H9 (cell line): ENCODE measurements at regions not wholly inside any gene's neighbourhood (a gene's known extent, or its start where the extent isn't known, plus 50 kb on each side); places are given as distances from the start of the nearest gene placed in this dataset.

Experiments used
- DNase-seq: peaks from one replicate; pipeline ENCODE4 v3.0.0-alpha.2; 2017
- H2AFZ ChIP-seq: one replicate; pipeline ENCODE4 v1.6.1; 2013; ENCODE audit warnings: mild to moderate bottlenecking, low read length, control low read depth, moderate library complexity
- H2AK5ac ChIP-seq: 2 replicates; pipeline ENCODE4 v1.6.1; 2013; ENCODE audit warnings: low read length, control low read depth, mixed read lengths; ENCODE audit not compliant: insufficient read length
- H2BK120ac ChIP-seq: one replicate; pipeline ENCODE4 v1.6.1; 2013; ENCODE audit warnings: low read depth, mild to moderate bottlenecking, low read length, control low read depth, inconsistent platforms; ENCODE audit not compliant: poor library complexity, severe bottlenecking
- H2BK12ac ChIP-seq: 2 replicates; pipeline ENCODE4 v1.6.1; 2013; ENCODE audit warnings: low read length, control low read depth, mixed read lengths, low read depth; ENCODE audit not compliant: insufficient read length
- H2BK15ac ChIP-seq: 2 replicates; pipeline ENCODE4 v1.6.1; 2013; ENCODE audit warnings: low read depth, low read length, control low read depth
- H2BK20ac ChIP-seq: one replicate; pipeline ENCODE4 v1.6.1; 2013; ENCODE audit warnings: low read depth, mild to moderate bottlenecking, low read length, control low read depth, inconsistent platforms; ENCODE audit not compliant: poor library complexity, severe bottlenecking
- H2BK5ac ChIP-seq: 2 replicates; pipeline ENCODE4 v1.6.1; 2013; ENCODE audit warnings: low read length, control low read depth, mixed read lengths; ENCODE audit not compliant: insufficient read length
- H3K14ac ChIP-seq: 2 replicates; pipeline ENCODE4 v1.6.1; 2013; ENCODE audit warnings: low read length, control low read depth; ENCODE audit not compliant: insufficient read depth
- H3K18ac ChIP-seq: 2 replicates; pipeline ENCODE4 v1.6.1; 2013; ENCODE audit warnings: low read depth, mild to moderate bottlenecking, mixed read lengths, low read length, control low read depth; ENCODE audit not compliant: insufficient read length
- H3K23ac ChIP-seq: 2 replicates; pipeline ENCODE4 v1.6.1; 2013; ENCODE audit warnings: low read length, control low read depth, mixed read lengths, low read depth; ENCODE audit not compliant: insufficient read length
- H3K23me2 ChIP-seq: 2 replicates; pipeline ENCODE4 v1.6.1; 2013; ENCODE audit warnings: low read depth, mild to moderate bottlenecking, mixed read lengths, low read length, control low read depth; ENCODE audit not compliant: insufficient read length, poor library complexity, severe bottlenecking
- H3K27ac ChIP-seq: 2 replicates; pipeline ENCODE4 v1.5.1; 2013; ENCODE audit warnings: low read length, control low read depth, mixed read lengths, low read depth; ENCODE audit not compliant: insufficient read length
- H3K27me3 ChIP-seq: 2 replicates; pipeline ENCODE4 v1.6.1; 2013; ENCODE audit warnings: low read length, control low read depth, inconsistent platforms; ENCODE audit not compliant: insufficient read depth
- H3K4ac ChIP-seq: 2 replicates; pipeline ENCODE4 v1.6.1; 2013; ENCODE audit warnings: low read depth, mild to moderate bottlenecking, control low read depth, inconsistent platforms, low read length, moderate library complexity
- H3K4me1 ChIP-seq: 2 replicates; pipeline ENCODE4 v1.6.1; 2013; ENCODE audit warnings: low read length, control low read depth, inconsistent platforms; ENCODE audit not compliant: insufficient read depth
- H3K4me2 ChIP-seq: 2 replicates; pipeline ENCODE4 v1.6.1; 2013; ENCODE audit warnings: low read length, control low read depth, mixed read lengths; ENCODE audit not compliant: insufficient read length, insufficient read depth
- H3K56ac ChIP-seq: 2 replicates; pipeline ENCODE4 v1.6.1; 2013; ENCODE audit warnings: low read depth, mild to moderate bottlenecking, mixed read lengths, low read length, control low read depth; ENCODE audit not compliant: insufficient read length
- H3K79me1 ChIP-seq: 2 replicates; pipeline ENCODE4 v1.6.1; 2013; ENCODE audit warnings: low read depth, mild to moderate bottlenecking, moderate library complexity, low read length, control low read depth, inconsistent platforms; ENCODE audit not compliant: insufficient read depth, poor library complexity, severe bottlenecking
- H3K79me2 ChIP-seq: 2 replicates; pipeline ENCODE4 v1.6.1; 2013; ENCODE audit warnings: low read length, control low read depth, inconsistent platforms; ENCODE audit not compliant: insufficient read depth
- H3K9ac ChIP-seq: 2 replicates; pipeline ENCODE4 v1.6.1; 2013; ENCODE audit warnings: low read length, control low read depth, mixed read lengths; ENCODE audit not compliant: insufficient read length; ENCODE audit errors: extremely low read depth
- H3K9me3 ChIP-seq: one replicate; pipeline ENCODE4 v1.6.1; 2013; ENCODE audit warnings: low read depth, low read length, inconsistent platforms; ENCODE audit not compliant: control insufficient read depth
- H3T11ph ChIP-seq: one replicate; pipeline ENCODE4 v1.6.1; 2013; ENCODE audit warnings: mild to moderate bottlenecking, low read length, control low read depth, inconsistent platforms
- H4K20me1 ChIP-seq: one replicate; pipeline ENCODE4 v1.6.1; 2013; ENCODE audit not compliant: control insufficient read depth, insufficient read length, insufficient read depth
- H4K5ac ChIP-seq: 2 replicates; pipeline ENCODE4 v1.6.1; 2013; ENCODE audit warnings: low read depth, mild to moderate bottlenecking, mixed read lengths, low read length, control low read depth; ENCODE audit not compliant: insufficient read length
- H4K8ac ChIP-seq: replicated peaks from 2 replicates; pipeline ENCODE4 v1.6.1; 2013; ENCODE audit warnings: low read length, control low read depth, mixed read lengths, low read depth; ENCODE audit not compliant: insufficient read length
- H4K91ac ChIP-seq: 2 replicates; pipeline ENCODE4 v1.6.1; 2013; ENCODE audit warnings: low read depth, mild to moderate bottlenecking, moderate library complexity, mixed read lengths, low read length, control low read depth; ENCODE audit not compliant: insufficient read length
- H3K27ac Mint-ChIP-seq, 3 experiments: 2 replicates in 2 of 3; 3 replicates in 1 of 3; pipeline ENCODE4 v1.8.0; 2020 to 2021; ENCODE audit warnings: mixed read lengths in 3 of 3, mild to moderate bottlenecking in 1 of 3, moderate library complexity in 1 of 3
- H3K27me3 Mint-ChIP-seq: 2 replicates; pipeline ENCODE4 v1.8.0; 2021; ENCODE audit warnings: low read depth, mild to moderate bottlenecking, moderate library complexity, mixed read lengths
- H3K36me3 Mint-ChIP-seq, 3 experiments: 2 replicates in 2 of 3; 3 replicates in 1 of 3; pipeline ENCODE4 v1.8.0; 2020 to 2021; ENCODE audit warnings: low read depth in 3 of 3, mixed read lengths in 3 of 3; ENCODE audit not compliant: insufficient read depth in 1 of 3
- H3K4me1 Mint-ChIP-seq, 2 experiments: 2 replicates each; pipeline ENCODE4 v1.8.0; 2020; ENCODE audit warnings: mixed read lengths in 2 of 2
- H3K4me3 Mint-ChIP-seq, 2 experiments: 2 replicates in 1 of 2; 3 replicates in 1 of 2; pipeline ENCODE4 v1.8.0; 2020 to 2021; ENCODE audit warnings: mild to moderate bottlenecking in 2 of 2, mixed read lengths in 2 of 2, moderate library complexity in 1 of 2
- H3K9me3 Mint-ChIP-seq, 2 experiments: 2 replicates in 1 of 2; 3 replicates in 1 of 2; pipeline ENCODE4 v1.8.0; 2020; ENCODE audit warnings: mild to moderate bottlenecking in 2 of 2, mixed read lengths in 2 of 2, moderate library complexity in 1 of 2
- CTCF ChIP-seq: fragments of 200-600 bp; sonication (generic); conservative IDR thresholded peaks from 3 replicates; pipeline ENCODE4 v1.8.0; 2021; ENCODE audit warnings: antibody characterized with exemption, mild to moderate bottlenecking
- WGBS: extraction: QIAGEN DNeasy Blood & Tissue Kit; methylation state at CpG from one replicate; pipeline ENCODE4 v1.1.7; 2013; ENCODE audit warnings: missing lambda C conversion rate, low lambda C conversion rate, mixed read lengths; ENCODE audit not compliant: insufficient read length; ENCODE audit errors: extremely low coverage; 5-methylcytosine and 5-hydroxymethylcytosine counted together

- Histone ChIP-seq H3K14ac (no peak overlapping the region), H3K23ac (no peak overlapping the region), H4K91ac (no peak overlapping the region), H4K20me1 (no peaks in the 10 kb centered on the region), H3K9ac (no peak overlapping the region), H3K56ac (no peak overlapping the region), H2BK12ac (no peak overlapping the region), H3K9me3 (no peaks in the 10 kb centered on the region), H3K27ac (no peak overlapping the region), H4K8ac (no peak overlapping the region), H4K5ac (no peak overlapping the region), H3K4me1 (no peaks in the 10 kb centered on the region), H3K23me2 (no peaks in the 10 kb centered on the region), H2BK120ac (no peak overlapping the region), H3T11ph (no peak overlapping the region), H3K4ac (no peak overlapping the region), H2BK5ac (no peak overlapping the region), H3K4me2 (no peak overlapping the region), H2BK15ac (no peak overlapping the region), H2BK20ac (no peak overlapping the region), H3K27me3 (no peaks in the 10 kb centered on the region), H2AFZ (no peak overlapping the region), H3K79me2 (no peaks in the 10 kb centered on the region), H3K18ac (no peak overlapping the region), H3K79me1 (no peaks in the 10 kb centered on the region), H2AK5ac (no peak overlapping the region)
- Mint-ChIP-seq H3K36me3 (no peaks in the 10 kb centered on the region), H3K9me3 (no peaks in the 10 kb centered on the region), H3K4me3 (no peak overlapping the region), H3K27ac (0 out of 7 replicates have a peak overlapping the region, but pooled peaks of 1 of the 3 experiments have one; percentile 39), H3K4me1 (peaks cover 0 to 11% of the 10 kb centered on the region in 2 experiments; a peak in 2 of 4 replicates), H3K27me3 (no peaks in the 10 kb centered on the region)
- no peak for DNase-seq
- TF ChIP-seq CTCF = no peak
- no CpG with 5 or more reads among the region's 4 CpGs for WGBS
These were observed 1029.1 kb upstream of the MANEA start for GRCh38 chr6:94548201-94548600.
